Fibroblast of skin of scalp (primary cell): ENCODE measurements at regions not wholly inside any gene's neighbourhood (a gene's known extent, or its start where the extent isn't known, plus 50 kb on each side); places are given as distances from the start of the nearest gene placed in this dataset.

ENCODE experiments used
- DNase-seq: peaks from one replicate; pipeline ENCODE4 v3.0.0-alpha.2; 2013

- DNase-seq = no peak
Measured at GRCh38 chr1:37391211-37392011, 83.0 kb upstream of the ZC3H12A start.

GRCh38 chr1:37392051-37392450 is 82.3 kb upstream of the ZC3H12A start:
- DNase-seq = no peak

GRCh38 chr1:37393173-37394120 is 80.9 kb upstream of the ZC3H12A start:
- no peak for DNase-seq

- peak; percentile 1 for DNase-seq
Measured at GRCh38 chr1:37394574-37395464, 79.6 kb upstream of the ZC3H12A start.

GRCh38 chr1:37398096-37398495 is 76.3 kb upstream of the ZC3H12A start:
- DNase-seq = no peak

GRCh38 chr1:37399205-37399604 is 75.2 kb upstream of the ZC3H12A start:
- no peak for DNase-seq

- DNase-seq = no peak
Measured at GRCh38 chr1:37399830-37400464, 74.4 kb upstream of the ZC3H12A start.

GRCh38 chr1:37400466-37401225 is 73.7 kb upstream of the ZC3H12A start:
- no peak for DNase-seq

- DNase-seq = no peak
Measured at GRCh38 chr1:37403166-37403565, 71.2 kb upstream of the ZC3H12A start.

GRCh38 chr1:37404711-37405110 is 69.7 kb upstream of the ZC3H12A start:
- no peak for DNase-seq

GRCh38 chr1:37410105-37410504 is 64.3 kb upstream of the ZC3H12A start:
- DNase-seq = no peak

GRCh38 chr1:37410815-37411214 is 63.6 kb upstream of the ZC3H12A start:
- peak; percentile 22 for DNase-seq

GRCh38 chr1:37415611-37416244 is 58.7 kb upstream of the ZC3H12A start:
- DNase-seq = no peak

- DNase-seq = peak; percentile 27
Measured at GRCh38 chr1:37420456-37420855, 53.9 kb upstream of the ZC3H12A start.

GRCh38 chr1:37423810-37424209 is 50.6 kb upstream of the ZC3H12A start:
- no peak for DNase-seq

- no peak for DNase-seq
Measured at GRCh38 chr1:37424523-37424922, 49.9 kb upstream of the ZC3H12A start.
